ENCODE measurements at regions not wholly inside any gene's neighbourhood (a gene's known extent, or its start where the extent isn't known, plus 50 kb on each side); places are given as distances from the start of the nearest gene placed in this dataset.

DNA sequence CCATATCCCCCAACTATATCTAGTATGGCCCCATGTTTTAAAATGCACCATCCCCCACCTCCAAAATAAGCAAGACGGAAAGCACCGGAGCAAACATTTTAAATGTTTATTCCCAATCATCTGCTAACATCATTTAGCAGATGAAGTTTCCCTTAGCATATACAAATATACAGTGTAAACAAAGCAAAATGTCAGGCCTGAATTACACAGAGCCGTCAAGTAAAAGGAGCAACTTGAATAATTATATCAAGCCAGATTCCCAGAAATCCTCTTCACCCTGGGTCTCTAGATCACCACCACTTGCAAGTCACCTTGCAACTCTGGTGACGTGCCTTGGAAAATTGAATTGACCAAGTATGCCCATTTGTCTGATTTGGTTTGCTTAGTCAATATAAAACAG is 91.6 kb upstream of the COL1A2 start:
- intact Hi-C loops (cut with DNase I; ENCODE audit: low total_unique reads), result no loop called here
- H3K9me3 ChIP-seq, result no peaks in the 10 kb centered on the region
- no peaks in the 10 kb centered on the region for H3K36me3 ChIP-seq (ENCODE audit: low read depth, missing control alignments)
- TF ChIP-seq, protein P1, sequence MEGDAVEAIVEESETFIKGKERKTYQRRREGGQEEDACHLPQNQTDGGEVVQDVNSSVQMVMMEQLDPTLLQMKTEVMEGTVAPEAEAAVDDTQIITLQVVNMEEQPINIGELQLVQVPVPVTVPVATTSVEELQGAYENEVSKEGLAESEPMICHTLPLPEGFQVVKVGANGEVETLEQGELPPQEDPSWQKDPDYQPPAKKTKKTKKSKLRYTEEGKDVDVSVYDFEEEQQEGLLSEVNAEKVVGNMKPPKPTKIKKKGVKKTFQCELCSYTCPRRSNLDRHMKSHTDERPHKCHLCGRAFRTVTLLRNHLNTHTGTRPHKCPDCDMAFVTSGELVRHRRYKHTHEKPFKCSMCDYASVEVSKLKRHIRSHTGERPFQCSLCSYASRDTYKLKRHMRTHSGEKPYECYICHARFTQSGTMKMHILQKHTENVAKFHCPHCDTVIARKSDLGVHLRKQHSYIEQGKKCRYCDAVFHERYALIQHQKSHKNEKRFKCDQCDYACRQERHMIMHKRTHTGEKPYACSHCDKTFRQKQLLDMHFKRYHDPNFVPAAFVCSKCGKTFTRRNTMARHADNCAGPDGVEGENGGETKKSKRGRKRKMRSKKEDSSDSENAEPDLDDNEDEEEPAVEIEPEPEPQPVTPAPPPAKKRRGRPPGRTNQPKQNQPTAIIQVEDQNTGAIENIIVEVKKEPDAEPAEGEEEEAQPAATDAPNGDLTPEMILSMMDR (IDR thresholded peaks at IDR 0.05), result no peak
- TF ChIP-seq POLR2A (IDR thresholded peaks at IDR 0.05), result no peak
- H3K27ac ChIP-seq, result peak overlapping the region; percentile 56 to 85
- no peaks in the 10 kb centered on the region for H3K27me3 ChIP-seq
- DNase-seq, result no peak
- WGBS, 2 donors, result 57 to 68% methylated on average over 4 of the region's 4 CpGs
- H3K4me3 ChIP-seq, result no peak overlapping the region
- peaks cover 56% of the 10 kb centered on the region for H3K4me1 ChIP-seq

DNA sequence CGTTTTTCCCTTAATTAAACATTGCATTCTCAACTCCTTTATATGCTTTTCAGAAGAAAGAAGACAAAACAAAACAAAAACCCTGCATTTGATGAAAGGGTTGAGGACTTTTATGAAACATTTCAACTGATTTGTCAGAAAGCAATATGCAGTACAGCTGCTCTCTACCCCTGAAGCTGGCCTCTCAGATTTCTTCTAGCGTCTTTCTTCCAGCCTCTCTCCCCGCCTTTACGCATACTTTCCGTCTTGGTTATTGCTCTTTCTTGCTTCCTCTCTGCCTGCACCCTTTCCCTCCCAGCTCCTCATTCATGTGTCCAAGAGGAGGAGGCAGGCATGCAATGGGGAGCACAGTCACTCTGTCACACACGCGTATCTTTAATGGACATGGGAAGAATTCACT is 91.0 kb upstream of the COL1A2 start:
- intact Hi-C loops (cut with DNase I; ENCODE audit: low total_unique reads), result no loop called here
- TF ChIP-seq, protein P1 (IDR thresholded peaks at IDR 0.05), result no peak
- TF ChIP-seq POLR2A (IDR thresholded peaks at IDR 0.05), result no peak
- Histone ChIP-seq H3K27me3 (no peaks in the 10 kb centered on the region), H3K4me3 (no peak overlapping the region), H3K36me3 (ENCODE audit: low read depth, missing control alignments) (no peaks in the 10 kb centered on the region), H3K4me1 (peaks cover 50% of the 10 kb centered on the region), H3K9me3 (no peaks in the 10 kb centered on the region), H3K27ac (peak overlapping the region; percentile 56 to 85)
- peak; percentile 38 for DNase-seq
- WGBS, 2 donors, result 28 to 39% methylated on average over 7 of the region's 7 CpGs

DNA sequence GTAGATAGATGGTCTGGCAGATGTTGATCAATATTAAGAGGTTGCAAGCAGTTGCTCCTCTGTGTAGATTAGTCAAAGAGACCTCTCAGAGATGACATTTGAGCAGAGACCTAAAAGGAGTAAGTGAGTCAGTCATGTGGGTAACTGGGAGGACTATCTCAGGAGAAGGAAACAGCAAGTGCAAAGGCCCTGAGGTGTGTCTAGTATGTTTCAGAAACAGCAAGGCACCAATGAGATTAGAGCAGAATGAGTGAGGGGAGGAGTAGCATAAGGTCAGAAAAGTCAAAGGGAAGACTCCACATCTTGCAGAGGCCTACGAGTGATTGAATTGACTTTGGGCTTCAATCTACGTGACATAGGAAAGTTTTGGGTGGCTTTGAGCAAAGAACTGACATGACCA is 89.8 kb upstream of the COL1A2 start:
- Histone ChIP-seq H3K27ac (peak overlapping the region in 1 of 2 donors; percentile 85), H3K27me3 (no peaks in the 10 kb centered on the region), H3K4me1 (peaks cover 38% of the 10 kb centered on the region), H3K9me3 (no peaks in the 10 kb centered on the region), H3K4me3 (no peak overlapping the region), H3K36me3 (ENCODE audit: low read depth, missing control alignments) (no peaks in the 10 kb centered on the region)
- TF ChIP-seq POLR2A (IDR thresholded peaks at IDR 0.05), result no peak
- TF ChIP-seq, protein P1 (IDR thresholded peaks at IDR 0.05), result no peak
- intact Hi-C loops (cut with DNase I; ENCODE audit: low total_unique reads), result no loop called here
- no peak for DNase-seq
- WGBS, 2 donors, result 91 to 93% methylated on average over 2 of the region's 2 CpGs

DNA sequence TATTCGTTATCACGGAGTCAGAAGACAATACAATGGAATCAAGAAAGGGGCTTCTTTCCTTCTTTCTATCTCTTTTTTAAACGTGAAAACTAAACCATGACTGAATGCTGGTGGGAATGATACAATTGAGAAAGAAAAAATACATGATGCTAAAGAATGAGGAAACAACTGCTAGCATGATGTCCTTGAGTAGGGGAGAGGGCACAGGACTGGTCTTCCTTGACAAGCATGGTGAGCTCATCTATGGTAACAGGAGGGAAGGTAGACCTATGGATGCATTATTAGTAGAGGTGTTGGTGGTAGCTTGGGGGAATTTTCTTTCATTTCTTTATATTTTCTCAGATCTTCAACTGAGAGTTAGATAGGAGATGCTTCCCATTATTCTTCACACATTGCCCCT is 88.9 kb upstream of the COL1A2 start:
- Histone ChIP-seq H3K4me1 (peaks cover 29% of the 10 kb centered on the region), H3K27ac (no peak overlapping the region), H3K9me3 (no peaks in the 10 kb centered on the region), H3K27me3 (no peaks in the 10 kb centered on the region), H3K4me3 (no peak overlapping the region), H3K36me3 (ENCODE audit: low read depth, missing control alignments) (no peaks in the 10 kb centered on the region)
- intact Hi-C loops (cut with DNase I; ENCODE audit: low total_unique reads), result no loop called here
- no peak for DNase-seq
- TF ChIP-seq, protein P1 (IDR thresholded peaks at IDR 0.05), result no peak
- no peak for TF ChIP-seq POLR2A (IDR thresholded peaks at IDR 0.05)
- WGBS, 2 donors, result 46 to 53% methylated on average over 3 of the region's 3 CpGs

DNA sequence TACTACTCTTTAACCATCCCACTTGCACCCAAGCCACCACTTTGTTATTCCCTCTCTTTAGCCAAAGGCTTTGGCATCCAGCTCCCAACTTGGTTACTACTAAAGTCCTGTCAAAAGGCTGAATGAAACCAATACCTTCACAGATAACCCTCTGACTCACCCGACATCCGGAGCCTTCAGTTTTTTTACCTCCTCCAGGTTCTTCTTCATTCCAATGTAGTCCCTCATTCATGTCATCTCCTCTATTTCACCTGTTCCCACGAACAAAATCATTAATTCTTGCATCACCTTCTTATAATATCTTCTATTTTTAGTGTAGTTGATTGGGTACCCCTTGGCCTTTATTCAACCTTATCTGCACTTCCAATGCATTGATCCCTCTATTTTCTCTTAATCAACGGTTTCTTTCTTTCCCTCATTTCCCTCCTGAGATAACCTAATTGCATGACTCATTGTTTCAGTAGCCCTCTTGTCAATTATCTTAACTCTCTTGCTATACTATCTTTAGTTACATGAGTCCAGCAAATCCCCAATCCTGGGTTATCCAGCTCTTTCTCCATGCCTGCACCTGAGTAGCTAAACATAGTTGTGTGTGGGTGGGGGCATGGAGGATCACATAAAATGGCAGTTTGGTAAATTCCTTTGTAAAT is 87.2 kb upstream of the COL1A2 start:
- intact Hi-C loops (cut with DNase I; ENCODE audit: low total_unique reads), result no loop called here

More for the DNA sequence above, 87.2 kb upstream of the COL1A2 start:
- no peak overlapping the region for H3K4me3 ChIP-seq
- 65 to 67% methylated on average over 4 of the region's 4 CpGs for WGBS, 2 donors
- H3K9me3 ChIP-seq, result no peaks in the 10 kb centered on the region
- no peak for DNase-seq
- TF ChIP-seq POLR2A (IDR thresholded peaks at IDR 0.05), result no peak
- TF ChIP-seq, protein P1 (IDR thresholded peaks at IDR 0.05), result no peak
- H3K27ac ChIP-seq, result no peak overlapping the region
- no peaks in the 10 kb centered on the region for H3K36me3 ChIP-seq (ENCODE audit: low read depth, missing control alignments)
- no peaks in the 10 kb centered on the region for H3K27me3 ChIP-seq
- peaks cover 17% of the 10 kb centered on the region for H3K4me1 ChIP-seq

Measured in testis (tissue), 2 donors.